ENCODE measurements at regions not wholly inside any gene's neighbourhood (a gene's known extent, or its start where the extent isn't known, plus 50 kb on each side); places are given as distances from the start of the nearest gene placed in this dataset.
A peak's percentile ranks its signal among the peaks of the same experiment; 100 is the strongest.
"Not testable (repeated sequence)": the region's sequence is repeated elsewhere in the genome, so short reads cannot be mapped to it uniquely, and the experiment has no call there.

DNA sequence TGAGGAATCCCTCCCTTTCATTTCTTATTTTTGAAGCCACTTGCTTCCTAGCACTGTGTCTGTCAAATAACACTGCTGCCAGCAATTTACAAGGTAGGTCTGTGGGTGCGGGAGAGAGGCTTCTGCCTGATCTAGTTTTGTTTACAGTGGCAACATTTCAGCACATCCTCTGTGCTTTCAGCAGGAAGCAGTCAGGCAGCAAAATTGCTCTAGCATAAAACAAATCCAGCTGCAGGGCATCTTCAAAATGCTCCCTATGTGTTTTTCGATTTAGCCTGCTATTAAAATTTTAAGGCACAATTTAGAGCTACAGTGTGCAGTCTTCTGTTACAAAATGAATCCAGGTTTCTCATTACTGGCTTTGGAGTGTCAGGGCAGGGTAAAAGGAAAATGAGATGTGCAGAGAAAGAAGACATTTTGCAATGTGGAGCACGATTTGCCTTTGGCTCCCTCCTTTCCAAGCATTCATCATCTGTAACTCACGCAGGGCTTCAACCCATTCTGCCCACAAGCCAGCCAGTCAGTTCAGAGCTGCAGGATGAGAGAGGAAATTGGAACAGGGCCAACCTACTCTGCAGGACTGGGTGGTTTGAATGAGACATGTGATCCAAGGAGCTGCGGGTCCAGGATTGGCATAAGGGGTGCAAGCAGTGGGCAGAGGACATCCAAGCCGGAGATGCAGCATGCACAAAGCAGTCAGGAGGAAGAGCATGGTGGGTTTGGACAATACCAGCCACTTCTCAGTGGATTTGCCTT is 143.4 kb upstream of the APC start:
- TF ChIP-seq, protein P1, sequence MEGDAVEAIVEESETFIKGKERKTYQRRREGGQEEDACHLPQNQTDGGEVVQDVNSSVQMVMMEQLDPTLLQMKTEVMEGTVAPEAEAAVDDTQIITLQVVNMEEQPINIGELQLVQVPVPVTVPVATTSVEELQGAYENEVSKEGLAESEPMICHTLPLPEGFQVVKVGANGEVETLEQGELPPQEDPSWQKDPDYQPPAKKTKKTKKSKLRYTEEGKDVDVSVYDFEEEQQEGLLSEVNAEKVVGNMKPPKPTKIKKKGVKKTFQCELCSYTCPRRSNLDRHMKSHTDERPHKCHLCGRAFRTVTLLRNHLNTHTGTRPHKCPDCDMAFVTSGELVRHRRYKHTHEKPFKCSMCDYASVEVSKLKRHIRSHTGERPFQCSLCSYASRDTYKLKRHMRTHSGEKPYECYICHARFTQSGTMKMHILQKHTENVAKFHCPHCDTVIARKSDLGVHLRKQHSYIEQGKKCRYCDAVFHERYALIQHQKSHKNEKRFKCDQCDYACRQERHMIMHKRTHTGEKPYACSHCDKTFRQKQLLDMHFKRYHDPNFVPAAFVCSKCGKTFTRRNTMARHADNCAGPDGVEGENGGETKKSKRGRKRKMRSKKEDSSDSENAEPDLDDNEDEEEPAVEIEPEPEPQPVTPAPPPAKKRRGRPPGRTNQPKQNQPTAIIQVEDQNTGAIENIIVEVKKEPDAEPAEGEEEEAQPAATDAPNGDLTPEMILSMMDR (conservative IDR thresholded peaks at IDR 0.05), result no peak
- Mint-ChIP-seq H3K4me1 (no peaks in the 10 kb centered on the region), H3K36me3 (ENCODE audit: low read depth) (no peaks in the 10 kb centered on the region), H3K4me3 (no peak overlapping the region), H3K9me3 (no peaks in the 10 kb centered on the region), H3K27me3 (ENCODE audit: low read depth) (peaks cover 9% of the 10 kb centered on the region), H3K27ac (ENCODE audit: unreplicated experiment) (no peak overlapping the region)
- no peak for DNase-seq (ENCODE audit: low read depth, low spot score)

- Mint-ChIP-seq H3K9me3 (no peaks in the 10 kb centered on the region), H3K4me1 (no peaks in the 10 kb centered on the region), H3K4me3 (no peak overlapping the region), H3K27ac (ENCODE audit: unreplicated experiment) (no peak overlapping the region), H3K27me3 (ENCODE audit: low read depth) (peaks cover 9% of the 10 kb centered on the region), H3K36me3 (ENCODE audit: low read depth) (no peaks in the 10 kb centered on the region)
- no peak for DNase-seq (ENCODE audit: low read depth, low spot score)
- TF ChIP-seq, protein P1 (conservative IDR thresholded peaks at IDR 0.05), result no peak
Measured at GRCh38 chr5:112594941-112595340, 142.7 kb upstream of the APC start.

DNA sequence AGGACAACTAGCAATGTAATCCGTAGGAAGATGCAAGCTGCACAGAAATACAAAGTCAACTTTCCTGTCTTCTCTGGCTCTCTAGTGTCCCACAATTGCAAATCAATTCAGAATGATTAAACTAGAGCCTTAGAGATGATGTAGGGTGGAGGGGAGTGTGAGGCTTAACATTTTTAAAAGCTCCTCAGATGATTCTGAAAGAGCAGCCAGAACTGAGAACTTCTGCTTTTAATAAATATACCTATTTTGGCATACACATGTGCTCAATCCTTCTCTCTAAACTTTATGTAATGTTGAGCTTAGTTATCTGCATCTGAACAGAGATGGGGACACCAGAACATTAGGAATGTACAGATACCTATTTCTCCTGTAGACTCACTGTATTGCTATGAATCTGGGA is 139.9 kb upstream of the APC start:
- Mint-ChIP-seq H3K9me3 (no peaks in the 10 kb centered on the region), H3K4me1 (no peaks in the 10 kb centered on the region), H3K27me3 (ENCODE audit: low read depth) (peaks cover 9% of the 10 kb centered on the region), H3K36me3 (ENCODE audit: low read depth) (no peaks in the 10 kb centered on the region), H3K4me3 (no peak overlapping the region), H3K27ac (ENCODE audit: unreplicated experiment) (no peak overlapping the region)
- no peak for DNase-seq (ENCODE audit: low read depth, low spot score)
- TF ChIP-seq, protein P1 (conservative IDR thresholded peaks at IDR 0.05), result no peak

DNA sequence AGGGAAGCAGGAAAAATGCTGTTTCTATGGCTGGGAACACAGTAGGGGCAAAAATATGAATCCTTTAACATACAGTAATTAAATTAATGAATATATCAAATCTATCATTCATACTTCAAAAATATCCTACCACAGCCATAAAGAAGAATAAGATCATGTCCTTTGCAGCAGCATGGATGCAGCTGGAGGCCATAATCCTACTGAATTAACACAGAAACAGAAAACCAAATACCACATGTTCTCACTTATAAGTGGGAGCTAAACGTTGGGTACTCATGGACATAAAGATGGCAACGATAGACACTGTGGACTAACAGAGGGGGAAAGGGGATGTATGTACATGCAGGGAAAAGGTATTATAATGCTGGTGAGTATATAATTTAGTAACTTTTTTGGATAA is 137.2 kb upstream of the APC start:
- not testable (repeated sequence) for H3K4me1 Mint-ChIP-seq; DNase-seq (ENCODE audit: low read depth, low spot score); H3K27ac Mint-ChIP-seq (ENCODE audit: unreplicated experiment); H3K4me3 Mint-ChIP-seq; H3K27me3 Mint-ChIP-seq (ENCODE audit: low read depth); H3K36me3 Mint-ChIP-seq (ENCODE audit: low read depth); H3K9me3 Mint-ChIP-seq

- no peak overlapping the region for H3K27ac Mint-ChIP-seq (ENCODE audit: unreplicated experiment)
- no peak for DNase-seq (ENCODE audit: low read depth, low spot score)
- no peaks in the 10 kb centered on the region for H3K36me3 Mint-ChIP-seq (ENCODE audit: low read depth)
- no peaks in the 10 kb centered on the region for H3K9me3 Mint-ChIP-seq
- H3K4me1 Mint-ChIP-seq, result no peaks in the 10 kb centered on the region
- TF ChIP-seq, protein P1 (conservative IDR thresholded peaks at IDR 0.05), result peak; percentile 39
- H3K4me3 Mint-ChIP-seq, result no peak overlapping the region
- H3K27me3 Mint-ChIP-seq (ENCODE audit: low read depth), result no peaks in the 10 kb centered on the region
Measured at GRCh38 chr5:112604732-112605630, 132.7 kb upstream of the APC start.

DNA sequence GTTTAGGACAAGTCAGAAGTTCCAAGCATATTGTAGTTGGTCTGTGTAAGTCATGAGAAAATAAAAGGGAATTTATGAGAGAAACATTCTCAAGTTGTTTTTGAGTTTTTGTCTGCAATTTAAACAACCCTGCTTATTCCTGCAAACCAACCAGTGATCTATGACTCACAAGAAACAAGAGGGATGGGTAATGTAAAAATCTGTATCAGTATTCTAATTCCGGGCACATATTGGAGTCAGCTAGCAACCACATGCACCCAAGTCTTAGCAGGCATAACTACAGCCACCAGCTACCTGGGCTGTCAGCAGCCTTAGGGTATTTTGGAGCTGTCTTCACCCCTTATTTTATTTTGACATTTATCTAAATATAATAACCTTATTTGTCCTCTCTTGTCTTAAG is 128.7 kb upstream of the APC start:
- H3K9me3 Mint-ChIP-seq, result no peaks in the 10 kb centered on the region
- no peaks in the 10 kb centered on the region for H3K4me1 Mint-ChIP-seq
- no peak overlapping the region for H3K4me3 Mint-ChIP-seq
- TF ChIP-seq, protein P1 (conservative IDR thresholded peaks at IDR 0.05), result no peak
- no peaks in the 10 kb centered on the region for H3K36me3 Mint-ChIP-seq (ENCODE audit: low read depth)
- H3K27ac Mint-ChIP-seq (ENCODE audit: unreplicated experiment), result no peak overlapping the region
- no peaks in the 10 kb centered on the region for H3K27me3 Mint-ChIP-seq (ENCODE audit: low read depth)
- no peak for DNase-seq (ENCODE audit: low read depth, low spot score)

Measured in neural crest cell (in vitro differentiated cells).